GM12872 (cell line): ENCODE measurements at regions not wholly inside any gene's neighbourhood (a gene's known extent, or its start where the extent isn't known, plus 50 kb on each side); places are given as distances from the start of the nearest gene placed in this dataset.

Source experiments
- CTCF ChIP-seq: IDR thresholded peaks from 3 replicates; pipeline ENCODE4 v1.5.1; 2011; ENCODE audit warnings: low read depth, mild to moderate bottlenecking, low read length, moderate library complexity; ENCODE audit not compliant: insufficient read depth

DNA sequence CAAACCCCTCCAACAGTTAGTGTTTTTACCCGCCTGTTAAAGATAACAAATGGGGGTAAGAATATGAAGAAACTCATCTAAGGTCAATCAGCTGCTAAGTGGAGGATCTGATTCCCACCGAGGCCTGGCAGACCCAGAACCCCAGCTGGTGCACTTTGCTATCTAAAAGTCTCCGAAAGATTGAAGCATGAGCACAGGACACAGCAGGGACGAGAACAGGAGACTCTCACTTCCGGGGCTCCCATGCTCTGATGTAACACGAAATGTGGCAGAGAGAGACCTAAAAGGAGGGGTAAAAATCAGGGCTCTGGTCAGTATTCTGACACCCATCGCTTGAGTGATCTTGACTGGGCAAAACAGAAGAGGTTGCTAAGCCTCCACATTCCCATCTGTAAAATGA, 119.7 kb downstream of the PDCL3 start:
- no peak for TF ChIP-seq CTCF

- TF ChIP-seq CTCF: no peak
These were observed 120.4 kb downstream of the PDCL3 start for GRCh38 chr2:100683231-100683630.

- TF ChIP-seq CTCF: no peak
These were observed 128.1 kb upstream of the NPAS2 start for GRCh38 chr2:100691846-100692245.

GRCh38 chr2:100692381-100692780, 127.6 kb upstream of the NPAS2 start:
- no peak for TF ChIP-seq CTCF

- TF ChIP-seq CTCF: no peak
These were observed 127.0 kb upstream of the NPAS2 start for GRCh38 chr2:100692906-100693305.

- no peak for TF ChIP-seq CTCF
These were observed 120.8 kb upstream of the NPAS2 start for GRCh38 chr2:100699131-100699530.

DNA sequence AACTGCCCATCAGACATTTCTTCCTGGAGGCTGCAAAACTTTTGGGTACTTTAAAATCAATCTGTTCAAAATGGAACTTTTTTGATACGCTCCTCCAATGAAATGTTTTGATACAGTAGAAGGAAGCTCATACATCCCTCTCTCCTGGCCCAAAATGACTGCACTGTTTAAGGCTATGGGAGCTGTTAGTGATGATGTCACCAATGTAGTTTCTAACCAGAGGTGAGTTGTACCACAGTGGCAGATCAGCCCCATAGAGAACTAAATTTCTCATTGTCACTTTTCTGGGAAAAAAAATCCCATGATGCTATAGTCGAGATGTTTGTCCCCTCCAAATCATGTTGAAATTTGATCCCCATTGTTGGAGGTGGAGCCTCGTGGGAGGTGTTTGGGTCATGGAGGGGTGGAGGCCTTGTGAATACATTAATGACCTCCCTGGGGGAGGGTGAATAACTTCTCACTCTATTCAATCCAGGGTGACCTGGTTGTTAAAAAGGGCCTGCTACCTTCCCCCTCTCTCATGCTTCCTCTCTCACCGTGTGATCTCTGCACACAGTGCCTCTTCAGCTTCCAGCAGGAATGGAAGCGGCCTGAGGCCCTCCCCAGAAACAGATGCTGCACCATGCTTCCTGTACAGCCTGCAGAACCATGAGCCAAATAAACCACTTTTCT, 117.4 kb upstream of the NPAS2 start:
- no peak for TF ChIP-seq CTCF
